Activated T-cell treated with anti-CD3 and anti-CD28 coated beads for 4 hours (primary cell): ENCODE measurements at regions not wholly inside any gene's neighbourhood (a gene's known extent, or its start where the extent isn't known, plus 50 kb on each side); places are given as distances from the start of the nearest gene placed in this dataset.
"Not testable (repeated sequence)": the region's sequence is repeated elsewhere in the genome, so short reads cannot be mapped to it uniquely, and the experiment has no call there.

Experiments used
- DNase-seq: peaks from one replicate; pipeline ENCODE4 v3.0.0-alpha.2; 2020

- not testable (repeated sequence) for DNase-seq
Observed at GRCh38 chr1:228796945-228797344, 61.7 kb downstream of the RHOU start.

GRCh38 chr1:228798035-228798434 lies 62.8 kb downstream of the RHOU start:
- DNase-seq: no peak

- no peak for DNase-seq
Observed at GRCh38 chr1:228798548-228798947, 63.3 kb downstream of the RHOU start.

GRCh38 chr1:228799924-228800323 lies 64.6 kb downstream of the RHOU start:
- DNase-seq: no peak

GRCh38 chr1:228801068-228801467 lies 65.8 kb downstream of the RHOU start:
- no peak for DNase-seq

GRCh38 chr1:228802386-228803220 lies 67.3 kb downstream of the RHOU start:
- no peak for DNase-seq

GRCh38 chr1:228803421-228803820 lies 68.1 kb downstream of the RHOU start:
- no peak for DNase-seq

- no peak for DNase-seq
Observed at GRCh38 chr1:228804173-228804572, 68.9 kb downstream of the RHOU start.

- no peak for DNase-seq
Observed at GRCh38 chr1:228804640-228805413, 69.5 kb downstream of the RHOU start.

- no peak for DNase-seq
Observed at GRCh38 chr1:228807904-228808605, 72.8 kb downstream of the RHOU start.

GRCh38 chr1:228809621-228810394 lies 74.5 kb downstream of the RHOU start:
- DNase-seq: no peak

- no peak for DNase-seq
Observed at GRCh38 chr1:228810395-228810758, 75.1 kb downstream of the RHOU start.

GRCh38 chr1:228810878-228811711 lies 75.8 kb downstream of the RHOU start:
- no peak for DNase-seq

GRCh38 chr1:228811712-228812305 lies 76.5 kb downstream of the RHOU start:
- DNase-seq: no peak

- no peak for DNase-seq
Observed at GRCh38 chr1:228812961-228813360, 77.7 kb downstream of the RHOU start.

GRCh38 chr1:228814176-228814575 lies 78.9 kb downstream of the RHOU start:
- DNase-seq: no peak

GRCh38 chr1:228818296-228818695 lies 83.0 kb downstream of the RHOU start:
- no peak for DNase-seq

- no peak for DNase-seq
Observed at GRCh38 chr1:228818928-228819630, 83.8 kb downstream of the RHOU start.

GRCh38 chr1:228821252-228821651 lies 86.0 kb downstream of the RHOU start:
- DNase-seq: no peak

GRCh38 chr1:228823200-228823599 lies 87.9 kb downstream of the RHOU start:
- no peak for DNase-seq

GRCh38 chr1:228824366-228824765 lies 89.1 kb downstream of the RHOU start:
- DNase-seq: no peak
